ENCODE measurements at regions not wholly inside any gene's neighbourhood (a gene's known extent, or its start where the extent isn't known, plus 50 kb on each side); places are given as distances from the start of the nearest gene placed in this dataset.
"Not testable (repeated sequence)": the region's sequence is repeated elsewhere in the genome, so short reads cannot be mapped to it uniquely, and the experiment has no call there.

- no peak for DNase-seq (ENCODE audit: low read depth)
Observed at GRCh38 chr1:238767321-238767720, 619.0 kb upstream of the CHRM3 start.

- DNase-seq (ENCODE audit: low read depth), result no peak
Observed at GRCh38 chr1:238764779-238765178, 621.6 kb upstream of the CHRM3 start.

GRCh38 chr1:238753252-238753651 is 633.1 kb upstream of the CHRM3 start:
- DNase-seq (ENCODE audit: low read depth), result no peak

GRCh38 chr1:238752327-238752726 is 634.0 kb upstream of the CHRM3 start:
- DNase-seq (ENCODE audit: low read depth), result no peak

- no peak for DNase-seq (ENCODE audit: low read depth)
Observed at GRCh38 chr1:238745069-238745468, 641.3 kb upstream of the CHRM3 start.

GRCh38 chr1:238738892-238739291 is 647.5 kb upstream of the CHRM3 start:
- no peak for DNase-seq (ENCODE audit: low read depth)

- DNase-seq (ENCODE audit: low read depth), result no peak
Observed at GRCh38 chr1:238727670-238728069, 658.7 kb upstream of the CHRM3 start.

- DNase-seq (ENCODE audit: low read depth), result no peak
Observed at GRCh38 chr1:238722812-238723211, 663.6 kb upstream of the CHRM3 start.

GRCh38 chr1:238710697-238711096 is 675.7 kb upstream of the CHRM3 start:
- DNase-seq (ENCODE audit: low read depth), result no peak

- no peak for DNase-seq (ENCODE audit: low read depth)
Observed at GRCh38 chr1:238701024-238701423, 685.3 kb upstream of the CHRM3 start.

GRCh38 chr1:238690415-238690814 is 696.0 kb upstream of the CHRM3 start:
- no peak for DNase-seq (ENCODE audit: low read depth)

- DNase-seq (ENCODE audit: low read depth), result not testable (repeated sequence)
Observed at GRCh38 chr1:238684576-238684975, 701.8 kb upstream of the CHRM3 start.

GRCh38 chr1:238681451-238681850 is 704.9 kb upstream of the CHRM3 start:
- no peak for DNase-seq (ENCODE audit: low read depth)

- DNase-seq (ENCODE audit: low read depth), result no peak
Observed at GRCh38 chr1:238681021-238681420, 705.3 kb upstream of the CHRM3 start.

GRCh38 chr1:238677567-238677966 is 708.8 kb upstream of the CHRM3 start:
- no peak for DNase-seq (ENCODE audit: low read depth)

GRCh38 chr1:238675221-238675620 is 711.1 kb upstream of the CHRM3 start:
- no peak for DNase-seq (ENCODE audit: low read depth)

GRCh38 chr1:238674316-238674715 is 712.1 kb upstream of the CHRM3 start:
- no peak for DNase-seq (ENCODE audit: low read depth)

- no peak for DNase-seq (ENCODE audit: low read depth)
Observed at GRCh38 chr1:238673561-238673960, 712.8 kb upstream of the CHRM3 start.

- DNase-seq (ENCODE audit: low read depth), result no peak
Observed at GRCh38 chr1:238672806-238673205, 713.6 kb upstream of the CHRM3 start.

- DNase-seq (ENCODE audit: low read depth), result no peak
Observed at GRCh38 chr1:238672262-238672661, 714.1 kb upstream of the CHRM3 start.

- no peak for DNase-seq (ENCODE audit: low read depth)
Observed at GRCh38 chr1:238664139-238664538, 722.2 kb upstream of the CHRM3 start.

GRCh38 chr1:238660849-238661248 is 725.5 kb upstream of the CHRM3 start:
- no peak for DNase-seq (ENCODE audit: low read depth)

GRCh38 chr1:238658763-238659162 is 727.6 kb upstream of the CHRM3 start:
- no peak for DNase-seq (ENCODE audit: low read depth)

- DNase-seq (ENCODE audit: low read depth), result no peak
Observed at GRCh38 chr1:238653693-238654321, 732.6 kb upstream of the CHRM3 start.

Measured in T follicular helper cell (primary cell).